HG02970 (cell line): ENCODE measurements at regions not wholly inside any gene's neighbourhood (a gene's known extent, or its start where the extent isn't known, plus 50 kb on each side); places are given as distances from the start of the nearest gene placed in this dataset.

Source experiments
- ATAC-seq: cut with Tn5 transposase; IDR thresholded peaks from one replicate; pipeline ENCODE4 v1.9.1; 2021; ENCODE audit warnings: mild to moderate bottlenecking, moderate library complexity, moderate number of reproducible peaks; ENCODE audit not compliant: unreplicated experiment, low FRiP score

DNA sequence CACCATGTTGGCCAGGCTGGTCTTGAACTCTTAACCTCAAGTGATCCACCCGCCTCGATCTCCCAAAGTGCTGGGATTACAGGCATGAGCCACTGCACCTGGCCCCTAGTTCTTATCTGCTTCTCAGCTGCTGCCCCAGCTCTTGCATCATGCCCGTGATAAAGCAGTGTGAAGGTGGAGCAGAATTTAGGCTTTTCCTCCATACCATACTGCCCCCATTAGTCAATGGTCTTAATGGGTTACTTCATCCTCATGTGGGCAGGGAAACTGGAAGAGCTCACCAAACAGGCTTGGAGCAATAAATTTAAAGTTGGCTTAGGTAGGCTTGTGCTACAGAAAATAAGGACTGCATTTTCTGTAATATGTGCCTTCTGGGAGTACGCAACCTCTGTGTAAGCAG is 636.9 kb upstream of the BOD1L1 start:
- ATAC-seq = no peak

DNA sequence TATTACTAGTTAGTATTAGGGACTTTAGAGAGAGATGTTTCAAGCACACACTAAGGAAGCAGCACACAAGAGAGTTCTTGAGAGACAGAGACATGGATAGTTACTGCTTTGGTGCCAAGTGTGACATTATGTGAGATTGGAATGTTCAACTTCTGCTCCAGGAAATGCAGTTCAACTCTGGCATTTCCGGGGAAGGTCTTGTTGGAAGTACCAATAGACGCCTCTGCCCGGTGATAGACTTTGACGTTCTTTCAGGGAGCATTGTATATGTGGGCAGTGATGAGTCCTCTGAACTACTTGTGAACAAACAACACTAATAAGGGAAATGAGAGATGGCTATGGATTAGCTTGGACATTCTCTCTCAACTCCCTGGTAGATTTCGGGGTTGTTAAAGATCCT is 638.1 kb upstream of the BOD1L1 start:
- no peak for ATAC-seq

DNA sequence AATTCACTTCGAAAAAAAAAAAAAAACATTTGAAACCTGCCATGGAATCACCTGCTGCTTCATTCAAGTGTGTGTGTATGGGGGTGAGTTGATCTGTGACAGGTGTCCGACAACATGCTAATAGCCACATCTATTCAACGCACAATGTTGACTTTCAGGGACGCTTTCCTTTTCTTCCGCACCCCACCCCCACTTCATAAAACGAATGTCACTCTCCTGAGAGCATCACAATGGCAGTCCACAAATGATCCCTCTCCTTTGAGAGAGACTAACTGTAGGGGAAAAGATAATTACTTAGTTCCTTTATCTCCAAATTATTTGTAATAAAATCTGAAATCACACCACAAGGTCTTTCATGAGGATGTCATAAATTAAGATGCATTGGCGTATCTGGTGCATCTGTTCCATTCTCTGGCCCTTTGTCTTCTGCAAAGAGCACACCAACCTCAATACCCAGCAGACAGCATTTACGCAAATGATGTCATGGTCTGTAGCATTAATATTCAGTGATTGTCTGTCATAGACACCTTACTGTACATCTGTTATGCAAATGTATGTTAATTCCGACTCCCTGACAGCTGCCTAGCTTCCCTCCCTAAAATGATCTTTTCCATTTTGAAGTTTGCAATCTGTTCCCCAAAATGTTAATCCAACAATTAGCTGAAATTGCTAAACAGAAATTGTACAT is 640.0 kb upstream of the BOD1L1 start:
- no peak for ATAC-seq

DNA sequence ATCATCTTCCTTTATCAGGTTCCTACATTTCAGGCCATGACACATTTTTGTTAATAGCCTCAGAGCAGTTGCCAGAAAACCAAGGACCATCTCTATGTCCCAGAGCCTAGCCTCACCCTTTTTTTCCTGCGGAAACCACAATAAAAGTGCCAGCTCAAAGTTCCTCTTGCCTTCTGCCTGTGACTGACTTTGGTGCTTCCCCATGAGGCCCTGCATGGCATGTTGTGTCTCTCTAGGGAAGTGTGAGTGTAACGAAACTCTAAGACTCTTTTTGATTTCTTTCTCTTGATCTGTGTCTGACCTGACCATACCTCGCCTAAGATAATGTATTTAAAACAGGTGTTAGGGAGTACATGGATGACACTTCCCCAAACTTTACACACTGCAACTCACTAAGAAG is 642.3 kb upstream of the BOD1L1 start:
- no peak for ATAC-seq

DNA sequence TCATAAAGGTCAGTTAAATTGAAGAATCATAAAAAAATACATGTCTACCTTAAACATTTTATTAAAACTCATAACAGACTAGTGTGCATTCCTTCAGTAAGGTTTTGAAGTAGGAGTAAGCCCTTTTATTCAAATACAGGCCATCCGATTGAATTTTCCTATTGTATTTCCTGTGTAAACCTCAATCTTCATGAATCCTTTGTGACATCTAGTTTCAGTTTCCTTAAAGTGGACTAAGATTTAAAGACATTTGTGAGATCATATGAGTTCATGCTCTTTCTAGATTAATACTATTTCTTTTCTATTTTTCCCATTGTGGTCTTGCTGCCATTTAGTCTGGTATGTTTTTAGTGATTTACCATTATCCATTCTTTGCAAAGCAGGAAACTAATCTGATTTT is 644.7 kb upstream of the BOD1L1 start:
- ATAC-seq = no peak

DNA sequence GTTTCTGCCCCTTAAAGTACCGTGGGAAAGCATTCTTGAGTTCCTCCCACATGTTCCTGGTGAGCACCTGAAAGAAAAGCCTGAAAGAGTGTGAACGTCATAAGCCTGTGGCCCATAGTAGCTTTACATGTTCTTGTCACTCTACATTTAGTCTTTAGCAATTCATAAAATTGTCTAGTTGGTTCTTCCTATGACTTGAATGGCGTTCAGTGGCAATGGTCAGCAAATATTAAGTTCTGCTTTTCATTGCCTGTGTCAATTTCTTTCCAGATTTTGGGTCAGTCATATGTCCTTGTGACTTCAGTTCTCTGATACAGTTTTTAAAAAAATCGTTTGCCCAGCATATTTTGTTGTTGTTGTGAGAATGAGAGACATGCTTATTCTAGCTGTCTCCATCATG is 650.0 kb upstream of the BOD1L1 start:
- ATAC-seq = no peak

DNA sequence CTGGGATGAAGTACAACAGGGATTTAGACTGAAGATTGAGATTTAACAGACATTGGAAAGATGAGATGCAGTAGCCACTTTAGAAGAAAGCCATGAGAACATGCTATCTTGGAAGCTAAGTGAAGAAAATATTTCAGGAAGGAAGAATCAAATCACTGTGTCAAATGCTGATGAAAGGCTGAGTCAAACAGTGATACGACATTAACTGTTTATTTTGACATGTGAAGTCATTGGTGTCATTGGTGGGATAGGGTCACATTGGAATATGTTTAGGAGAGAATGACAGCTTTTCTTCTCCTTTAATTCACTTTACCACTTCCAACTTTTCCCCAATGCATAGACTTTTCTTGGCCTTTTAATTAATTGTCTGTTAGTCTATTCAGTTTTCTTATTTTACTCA is 653.0 kb upstream of the BOD1L1 start:
- ATAC-seq = no peak

DNA sequence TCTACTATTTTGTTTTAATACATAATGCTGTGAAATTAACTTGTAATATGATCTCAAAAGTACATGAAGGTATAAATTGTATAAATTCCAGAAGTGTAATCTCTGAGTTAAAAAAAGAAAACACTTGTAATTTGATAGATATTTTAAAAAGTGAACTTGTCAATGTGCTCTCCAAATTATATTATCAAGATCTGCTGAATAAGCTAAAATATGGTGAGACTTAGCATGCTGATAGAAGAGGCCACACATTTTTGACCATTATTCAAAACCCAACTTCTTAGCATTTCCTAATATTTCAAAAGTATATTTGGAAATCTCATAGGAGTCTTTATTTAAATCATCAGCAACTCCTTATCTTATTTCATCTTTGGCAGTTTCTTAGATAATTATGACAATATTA is 657.1 kb upstream of the BOD1L1 start:
- ATAC-seq = no peak

DNA sequence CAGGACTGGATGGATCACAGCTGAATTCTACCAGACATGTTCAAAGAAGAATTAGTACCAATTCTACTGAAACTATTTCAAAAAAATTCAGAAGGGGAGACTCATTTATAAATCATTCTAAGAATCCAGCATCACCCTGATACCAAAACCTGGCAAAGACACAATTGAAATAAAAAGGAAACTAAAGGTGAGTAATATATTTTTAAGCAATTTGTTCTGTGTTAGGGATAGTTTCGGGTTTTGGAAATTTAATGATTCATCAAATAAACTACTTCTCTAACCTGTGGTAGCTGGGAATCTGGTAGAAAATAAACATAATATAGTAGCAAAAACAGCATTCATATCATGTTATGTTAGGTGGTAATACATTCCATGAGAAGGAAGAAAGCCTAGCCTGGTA is 662.2 kb upstream of the BOD1L1 start:
- no peak for ATAC-seq

DNA sequence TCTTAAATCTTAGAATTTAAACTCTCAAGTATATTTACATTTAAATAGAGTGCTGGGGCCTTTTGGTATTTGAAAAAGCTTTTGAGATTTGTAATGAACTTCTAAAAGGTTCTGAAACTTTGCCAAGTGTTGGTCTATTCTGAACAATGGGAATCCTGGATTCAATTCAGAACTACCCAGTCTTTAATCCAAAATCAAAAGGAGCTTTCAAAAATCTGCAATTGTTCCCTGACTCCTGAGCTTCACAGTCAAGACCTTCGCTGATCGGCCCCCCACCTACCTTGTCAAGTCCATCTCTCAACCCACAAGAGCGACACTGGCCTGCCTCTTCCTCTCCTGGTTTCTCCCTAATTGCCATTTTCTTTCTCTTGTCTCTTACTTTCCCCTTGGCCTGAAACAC is 666.1 kb upstream of the BOD1L1 start:
- no peak for ATAC-seq

DNA sequence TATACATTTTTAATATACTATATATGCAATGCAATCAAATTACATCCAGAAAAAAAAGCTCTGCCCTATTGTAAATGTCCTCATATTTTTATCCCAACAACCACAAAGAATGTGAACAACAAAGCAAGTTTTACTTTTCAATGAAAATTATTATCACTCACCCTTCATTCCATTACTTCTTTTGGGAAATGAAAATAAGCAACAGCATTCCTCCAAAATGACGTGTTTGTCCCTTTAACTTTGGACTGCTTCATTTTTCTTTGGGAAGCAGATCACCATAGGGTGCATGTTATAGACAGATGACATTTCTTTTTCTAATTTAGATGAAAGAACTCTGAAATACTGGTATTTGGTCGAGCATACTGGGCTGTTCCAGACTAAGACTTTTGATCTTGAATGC is 667.1 kb upstream of the BOD1L1 start:
- ATAC-seq = no peak

DNA sequence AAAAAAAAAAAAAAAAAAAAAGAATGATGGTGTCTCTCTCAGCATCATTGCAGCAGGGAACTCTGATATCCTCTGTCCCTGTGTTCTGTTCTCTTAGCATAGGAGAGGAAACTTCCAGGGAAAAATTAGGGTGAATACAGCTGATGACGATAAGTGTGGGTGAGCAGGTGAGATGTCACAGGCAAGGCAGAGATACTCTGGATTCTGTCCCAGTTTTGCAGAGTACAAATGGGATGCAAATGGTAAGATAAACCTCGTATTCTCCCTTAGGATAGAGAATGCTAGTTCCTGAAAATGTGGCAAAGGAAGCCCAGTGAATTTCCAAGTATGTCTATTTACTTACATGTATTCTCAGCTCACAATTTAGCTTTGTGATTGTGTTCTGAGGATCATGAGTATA is 671.6 kb upstream of the BOD1L1 start:
- ATAC-seq = no peak

DNA sequence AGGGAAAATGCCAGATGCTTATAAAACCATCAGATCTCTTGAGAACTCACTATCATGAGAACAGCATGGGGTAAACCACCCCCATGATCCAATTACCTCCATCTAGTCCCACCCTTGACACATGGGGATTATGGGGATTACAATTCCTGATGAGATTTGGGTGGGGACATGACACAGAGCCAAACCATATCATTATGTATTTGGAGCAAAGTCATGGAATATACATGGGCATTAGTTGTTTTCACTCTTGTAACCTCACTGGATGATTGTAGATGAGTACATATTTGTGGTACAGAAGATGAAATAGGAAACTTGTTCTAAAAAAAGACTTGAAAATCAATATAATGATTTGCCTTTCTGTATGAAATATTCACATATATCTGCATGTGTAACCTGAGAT is 674.5 kb upstream of the BOD1L1 start:
- no peak for ATAC-seq

DNA sequence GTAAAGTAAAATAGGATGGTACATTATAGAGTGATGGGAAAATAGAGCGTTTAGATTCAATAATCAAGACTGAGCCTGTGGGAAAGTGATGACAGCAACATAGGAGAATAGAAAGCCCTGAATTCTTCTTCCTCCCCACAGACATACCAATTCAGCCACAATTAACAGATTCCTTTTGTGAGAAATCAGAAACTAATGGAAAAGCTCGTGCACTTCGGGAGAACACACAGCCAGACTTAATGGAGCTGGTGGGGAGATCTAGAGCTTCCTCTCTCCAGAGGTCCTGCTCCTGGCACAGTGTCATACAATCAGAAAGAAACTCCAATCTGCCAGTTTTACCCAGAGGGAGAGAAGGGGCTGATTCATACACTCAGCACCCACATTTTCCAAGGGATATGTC is 676.3 kb upstream of the BOD1L1 start:
- no peak for ATAC-seq

DNA sequence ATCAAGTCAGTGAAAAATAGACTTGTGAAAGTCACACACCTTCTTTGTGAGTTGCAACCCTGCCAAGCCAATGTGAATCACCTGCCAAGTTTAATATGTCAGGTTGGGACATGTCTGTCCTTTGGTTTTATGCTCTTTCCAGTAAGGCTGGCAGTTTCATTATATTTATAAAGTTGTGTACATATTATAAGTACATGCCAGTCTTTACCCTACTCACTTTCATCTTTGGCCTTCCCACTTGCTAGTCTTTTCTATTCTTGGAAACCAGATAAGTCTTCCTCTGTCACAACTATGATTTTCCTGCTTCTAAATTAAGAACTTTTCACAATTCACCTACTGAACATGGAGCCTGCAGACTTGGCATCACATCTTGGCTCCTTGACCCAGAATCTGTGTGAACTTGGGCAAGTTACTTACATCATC is 680.7 kb upstream of the BOD1L1 start:
- no peak for ATAC-seq

DNA sequence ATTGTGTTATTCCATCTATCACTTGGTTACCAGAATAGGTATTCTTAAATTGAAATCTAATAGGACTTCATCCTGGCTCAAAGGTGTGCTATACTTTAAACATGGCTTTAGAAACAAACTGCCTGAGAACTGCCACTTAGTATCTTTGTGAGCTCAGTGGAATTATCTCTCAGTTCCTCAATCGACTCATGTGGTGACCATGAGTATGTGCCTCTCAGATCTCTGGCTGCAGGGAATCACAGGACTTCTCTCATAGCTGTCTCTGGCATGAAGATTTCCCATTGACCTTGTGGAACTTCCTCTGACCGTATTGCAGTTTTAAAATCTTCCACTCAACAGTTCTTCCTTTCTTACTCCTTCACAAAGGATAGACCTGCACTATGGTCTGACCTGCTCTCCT is 681.9 kb upstream of the BOD1L1 start:
- ATAC-seq = no peak

DNA sequence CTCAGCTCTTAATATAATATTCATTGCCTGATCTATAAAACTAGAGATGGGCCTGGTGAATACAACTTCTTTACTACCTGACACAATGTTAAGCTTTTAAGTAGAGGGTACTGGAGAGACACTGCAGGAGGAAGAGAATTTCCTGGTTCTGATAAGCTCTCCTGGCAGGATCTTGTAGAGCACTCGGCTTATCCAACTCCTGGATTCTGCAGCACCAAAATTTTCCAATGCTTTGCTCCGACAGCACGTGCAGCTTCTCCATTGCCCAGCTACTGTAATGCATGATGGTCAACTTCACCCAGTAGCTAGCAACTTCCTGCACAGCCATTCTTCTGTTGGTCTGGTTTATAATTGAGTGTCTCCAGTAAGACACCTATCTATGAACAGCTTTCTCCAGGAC is 686.2 kb upstream of the BOD1L1 start:
- no peak for ATAC-seq

DNA sequence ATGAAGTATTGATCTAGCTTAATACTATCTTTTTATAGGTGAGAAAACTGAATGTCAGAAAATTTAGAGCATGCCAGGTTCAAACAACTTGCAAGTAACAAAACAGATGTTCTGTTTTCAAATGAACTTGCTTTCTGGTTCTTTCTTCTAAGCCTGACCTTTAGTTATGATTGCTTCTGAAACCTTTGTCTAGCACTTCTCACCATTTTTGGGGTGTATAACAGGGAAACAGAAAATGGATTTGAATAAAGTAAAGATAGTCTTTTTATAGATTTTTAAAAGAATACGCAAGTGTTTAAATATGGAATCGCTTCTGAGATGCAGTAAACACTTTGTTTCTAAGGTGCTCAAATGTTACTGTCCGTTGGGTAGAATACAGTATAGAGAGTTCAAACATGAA is 687.2 kb upstream of the CPEB2 start:
- ATAC-seq = no peak

DNA sequence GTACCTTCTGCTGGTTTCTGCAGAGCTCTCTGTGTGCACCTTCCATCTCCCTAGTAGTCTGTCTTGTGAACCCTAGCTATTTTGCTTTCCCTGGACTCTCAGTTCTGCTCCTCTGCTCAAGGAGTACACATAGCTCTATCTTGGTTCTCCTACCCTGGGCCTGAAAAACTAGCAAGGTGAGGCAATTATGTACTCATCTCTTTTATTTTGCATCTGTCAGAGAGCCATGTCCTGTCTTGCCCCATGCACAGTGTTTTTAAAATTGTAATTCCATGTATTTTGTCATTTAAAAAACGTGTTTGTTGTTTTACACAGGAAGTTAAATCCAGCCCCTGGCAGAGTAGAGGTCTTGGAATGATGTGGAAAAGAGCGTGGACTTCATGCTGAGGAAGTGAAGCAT is 684.9 kb upstream of the CPEB2 start:
- ATAC-seq = no peak

DNA sequence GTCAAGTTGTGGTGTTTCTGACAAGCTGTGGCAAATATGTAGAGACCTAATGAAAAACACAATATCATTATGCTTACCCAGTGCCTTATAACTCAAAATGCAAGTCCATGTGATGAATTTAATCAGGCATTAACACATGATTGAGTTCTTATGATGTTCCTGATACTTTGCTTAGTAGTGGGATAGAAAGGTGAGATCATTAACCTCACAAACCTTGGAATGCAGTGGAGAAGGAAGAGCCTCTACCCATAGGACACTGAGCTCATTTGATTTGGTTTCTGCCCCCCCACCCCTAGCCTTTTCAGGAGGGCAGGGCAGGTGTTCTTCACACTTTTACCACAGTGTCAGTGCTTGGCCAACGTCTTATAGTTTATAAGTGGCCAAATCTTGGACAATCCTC is 683.6 kb upstream of the CPEB2 start:
- ATAC-seq = no peak

DNA sequence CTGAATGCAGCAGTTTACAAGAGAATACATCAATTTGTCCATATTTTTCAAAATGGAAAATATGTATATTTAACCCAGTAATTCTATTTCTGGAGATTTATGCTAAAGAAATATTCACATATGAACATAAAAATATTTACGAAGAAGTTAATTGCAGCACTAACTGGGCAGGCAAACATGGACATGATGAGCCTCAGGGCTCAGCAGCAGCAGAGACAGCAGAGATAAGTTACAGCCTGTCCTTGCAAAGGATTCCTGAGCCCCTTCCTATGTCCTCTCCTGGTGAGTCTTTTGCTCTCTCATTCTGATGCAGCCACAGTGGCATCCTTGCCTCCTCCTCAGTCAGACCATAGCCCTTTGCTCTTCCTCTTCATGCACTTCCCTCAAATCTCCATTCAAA is 680.6 kb upstream of the CPEB2 start:
- ATAC-seq = no peak

DNA sequence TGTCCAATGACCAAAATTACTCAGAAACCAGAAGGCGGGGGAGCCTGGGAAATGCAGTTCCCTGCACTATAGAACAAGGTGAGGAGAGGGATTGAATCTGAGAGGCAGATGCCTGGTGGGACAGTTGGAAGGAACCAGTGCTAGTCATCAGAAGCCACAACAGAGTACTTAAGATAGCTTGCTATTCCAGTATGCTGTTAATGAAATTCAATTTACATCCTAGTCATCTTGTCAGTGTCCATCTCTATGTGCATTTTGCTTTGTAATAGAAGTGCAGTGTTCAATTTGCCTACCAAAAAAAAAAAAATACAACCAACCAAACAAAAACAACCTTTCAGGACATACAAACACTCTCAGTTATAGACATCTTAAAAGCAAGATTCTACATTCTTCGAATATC is 679.1 kb upstream of the CPEB2 start:
- ATAC-seq = no peak

DNA sequence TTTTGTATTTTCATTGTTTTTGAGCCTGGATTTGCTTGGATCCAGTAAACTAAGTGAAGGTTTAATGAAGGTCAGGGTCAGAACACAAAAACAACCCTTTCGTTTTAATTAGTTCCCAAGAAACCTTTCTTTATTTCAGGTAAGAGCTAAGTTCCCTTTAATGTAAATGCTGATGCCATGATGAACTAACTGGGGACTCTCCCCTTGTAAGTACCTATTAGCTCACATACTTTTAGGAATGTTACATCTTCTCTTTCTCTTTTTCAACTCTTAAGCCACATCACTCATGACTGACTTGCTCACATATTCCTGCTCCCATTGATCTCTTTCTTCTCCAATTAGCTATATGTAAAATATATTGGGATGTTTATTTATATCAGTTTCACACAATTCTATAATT is 673.1 kb upstream of the CPEB2 start:
- ATAC-seq = no peak
